Right lobe of liver (tissue), 6 donors: ENCODE measurements at regions not wholly inside any gene's neighbourhood (a gene's known extent, or its start where the extent isn't known, plus 50 kb on each side); places are given as distances from the start of the nearest gene placed in this dataset.

Source experiments
- ATAC-seq, 4 donors: fragments of 200-7000 bp; cut with Tn5 transposase; one replicate each; pipeline ENCODE4 v1.9.1; 2020; ENCODE audit warnings: mild to moderate bottlenecking in 4 of 4, moderate library complexity in 4 of 4
- DNase-seq, 3 donors: peaks; one replicate each; pipeline ENCODE4 v3.0.0-alpha.2; 2020
- H3K27ac ChIP-seq, 3 donors: fragments of 200-600 bp; one replicate each; pipeline ENCODE4 v1.8.0; 2022
- H3K27me3 ChIP-seq, 2 donors: fragments of 200-600 bp; one replicate each; pipeline ENCODE4 v1.8.0; 2022
- H3K36me3 ChIP-seq, 4 donors: fragments of 200-600 bp; sonication (generic) in 1 of 4; one replicate each; pipeline versions ENCODE4 v1.5.1 to v1.8.0; 2017 to 2022; ENCODE audit warnings: control low read depth in 1 of 4
- H3K4me1 ChIP-seq, 4 donors: fragments of 200-600 bp; sonication (generic) in 1 of 4; one replicate each; pipeline versions ENCODE4 v1.5.1 to v1.8.0; 2017 to 2022; ENCODE audit warnings: control low read depth in 1 of 4
- H3K4me3 ChIP-seq, 3 donors: fragments of 200-600 bp; one replicate each; pipeline ENCODE4 v1.8.0; 2022
- H3K9me3 ChIP-seq, 4 donors: fragments of 200-600 bp; sonication (generic) in 1 of 4; one replicate each; pipeline versions ENCODE4 v1.5.1 to v1.8.0; 2017 to 2022; ENCODE audit warnings: control low read depth in 1 of 4
- POLR2A ChIP-seq: fragments of 450-650 bp; IDR thresholded peaks from one replicate; pipeline ENCODE4 v1.6.1; 2017; ENCODE audit warnings: antibody characterized with exemption, mild to moderate bottlenecking
- WGBS: methylation state at CpG from one replicate; pipeline ENCODE4 v1.1.6; 2018; ENCODE audit warnings: low coverage, low lambda C conversion rate; ENCODE audit not compliant: insufficient coverage; ENCODE audit errors: missing lambda C conversion rate; 5-methylcytosine and 5-hydroxymethylcytosine counted together
- intact Hi-C, 2 donors: fragments of 100-400 bp; cut with DNase I; formaldehyde crosslinking; loops; one replicate each; pipeline versions ENCODE4 v1.11.2 to v1.14.1; 2022
- TF ChIP-seq, protein P1 (sequence below), 4 donors: fragments of 200-600 bp in 3 of 4; fragments of 450-650 bp in 1 of 4; IDR thresholded peaks; one replicate each; pipeline versions ENCODE4 v1.5.1 to v1.8.0; 2016 to 2022; ENCODE audit warnings: antibody characterized with exemption in 4 of 4, mild to moderate bottlenecking in 2 of 4
- donor health status: DM: no; HTN: yes; CAD: no.
- donor health status: DM: no; HTN: no; CAD: no.
- donor health status: DM: no; HTN: no; CAD: no.
- donor health status: DM: no; HTN: yes; CAD: no.
- donor health status: DM: no; HTN: yes; CAD: no.

DNA sequence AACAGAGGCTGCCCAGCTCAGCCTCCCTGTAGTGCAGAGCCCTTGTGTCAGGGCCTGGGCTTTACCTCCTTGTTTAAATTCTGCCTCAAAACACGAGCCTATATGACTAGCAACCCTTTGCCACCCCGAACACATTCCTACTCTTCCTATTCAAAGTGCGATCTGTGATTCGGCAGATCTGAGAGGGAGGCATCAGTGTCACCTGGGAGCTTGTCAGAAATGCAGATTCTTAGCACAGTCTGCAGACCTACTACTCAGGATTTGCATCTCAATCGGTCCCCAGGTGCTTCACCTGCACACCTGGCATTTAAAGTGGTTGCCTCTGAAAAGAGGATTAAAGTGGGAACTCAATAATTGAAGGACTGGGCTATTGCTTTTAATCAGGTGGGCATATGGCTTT, 273.2 kb upstream of the TOPAZ1 start:
- intact Hi-C loops, result no loop called here
- H3K27ac ChIP-seq, result no peak overlapping the region
- no peaks in the 10 kb centered on the region for H3K27me3 ChIP-seq
- no peak for DNase-seq
- no peaks in the 10 kb centered on the region for H3K9me3 ChIP-seq
- 31% methylated on average over 5 of the region's 5 CpGs for WGBS
- no peak for TF ChIP-seq POLR2A
- TF ChIP-seq, protein P1, sequence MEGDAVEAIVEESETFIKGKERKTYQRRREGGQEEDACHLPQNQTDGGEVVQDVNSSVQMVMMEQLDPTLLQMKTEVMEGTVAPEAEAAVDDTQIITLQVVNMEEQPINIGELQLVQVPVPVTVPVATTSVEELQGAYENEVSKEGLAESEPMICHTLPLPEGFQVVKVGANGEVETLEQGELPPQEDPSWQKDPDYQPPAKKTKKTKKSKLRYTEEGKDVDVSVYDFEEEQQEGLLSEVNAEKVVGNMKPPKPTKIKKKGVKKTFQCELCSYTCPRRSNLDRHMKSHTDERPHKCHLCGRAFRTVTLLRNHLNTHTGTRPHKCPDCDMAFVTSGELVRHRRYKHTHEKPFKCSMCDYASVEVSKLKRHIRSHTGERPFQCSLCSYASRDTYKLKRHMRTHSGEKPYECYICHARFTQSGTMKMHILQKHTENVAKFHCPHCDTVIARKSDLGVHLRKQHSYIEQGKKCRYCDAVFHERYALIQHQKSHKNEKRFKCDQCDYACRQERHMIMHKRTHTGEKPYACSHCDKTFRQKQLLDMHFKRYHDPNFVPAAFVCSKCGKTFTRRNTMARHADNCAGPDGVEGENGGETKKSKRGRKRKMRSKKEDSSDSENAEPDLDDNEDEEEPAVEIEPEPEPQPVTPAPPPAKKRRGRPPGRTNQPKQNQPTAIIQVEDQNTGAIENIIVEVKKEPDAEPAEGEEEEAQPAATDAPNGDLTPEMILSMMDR (IDR thresholded peaks at IDR 0.05), result no peak
- no peaks in the 10 kb centered on the region for H3K4me1 ChIP-seq
- no peaks in the 10 kb centered on the region for H3K36me3 ChIP-seq
- no peak overlapping the region for H3K4me3 ChIP-seq
- no peak for ATAC-seq

DNA sequence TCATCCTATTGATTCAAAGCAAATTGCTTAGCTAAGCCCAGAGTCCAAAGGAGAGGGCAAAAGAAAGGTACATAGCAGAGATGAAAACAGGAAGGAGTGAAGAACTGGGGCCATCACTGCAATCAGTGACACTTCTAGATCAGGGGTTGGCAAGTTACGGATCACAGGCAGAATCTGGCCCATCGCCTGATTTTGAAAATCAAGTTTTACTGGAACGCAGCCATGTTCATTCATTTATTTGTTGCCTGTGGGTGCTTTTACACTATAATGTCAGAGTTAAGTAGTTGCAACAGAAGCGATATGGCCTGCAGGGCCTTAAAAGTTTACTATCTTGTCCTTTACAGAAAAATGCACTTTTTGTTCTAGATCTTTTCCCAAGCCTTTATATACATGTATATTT, 271.7 kb upstream of the TOPAZ1 start:
- WGBS, result 65% methylated on average over 4 of the region's 4 CpGs
- ATAC-seq (no peak), DNase-seq (no peak)
- intact Hi-C loops, result no loop called here
- Histone ChIP-seq H3K27ac (no peak overlapping the region), H3K4me3 (no peak overlapping the region), H3K4me1 (no peaks in the 10 kb centered on the region), H3K9me3 (no peaks in the 10 kb centered on the region), H3K36me3 (no peaks in the 10 kb centered on the region), H3K27me3 (no peaks in the 10 kb centered on the region)
- TF ChIP-seq, protein P1 (IDR thresholded peaks at IDR 0.05), result no peak
- no peak for TF ChIP-seq POLR2A

DNA sequence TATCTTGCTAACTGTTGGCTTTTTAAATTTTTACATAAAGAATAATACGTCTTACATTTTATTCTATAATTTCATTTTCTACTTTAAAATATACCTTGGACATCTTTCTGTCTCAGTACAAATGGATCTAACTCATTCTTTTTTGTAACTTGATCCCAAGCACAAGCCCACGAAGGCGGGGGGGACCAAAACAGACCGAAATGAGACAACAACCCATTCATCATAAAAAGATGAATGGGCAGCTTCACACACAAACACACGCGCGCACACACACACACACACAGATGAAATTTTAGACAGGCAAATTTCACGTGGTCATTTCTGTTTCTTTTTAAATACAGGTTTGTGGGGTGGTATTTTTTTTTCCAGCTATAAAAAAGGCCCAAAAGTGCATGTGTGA, 271.3 kb upstream of the TOPAZ1 start:
- ATAC-seq, result no peak
- Histone ChIP-seq H3K36me3 (no peaks in the 10 kb centered on the region), H3K4me1 (no peaks in the 10 kb centered on the region), H3K4me3 (no peak overlapping the region), H3K27ac (no peak overlapping the region), H3K27me3 (no peaks in the 10 kb centered on the region), H3K9me3 (no peaks in the 10 kb centered on the region)
- intact Hi-C loops, result no loop called here
- no peak for TF ChIP-seq POLR2A
- TF ChIP-seq, protein P1 (IDR thresholded peaks at IDR 0.05), result no peak
- 80% methylated on average over 8 of the region's 8 CpGs for WGBS
- no peak for DNase-seq

DNA sequence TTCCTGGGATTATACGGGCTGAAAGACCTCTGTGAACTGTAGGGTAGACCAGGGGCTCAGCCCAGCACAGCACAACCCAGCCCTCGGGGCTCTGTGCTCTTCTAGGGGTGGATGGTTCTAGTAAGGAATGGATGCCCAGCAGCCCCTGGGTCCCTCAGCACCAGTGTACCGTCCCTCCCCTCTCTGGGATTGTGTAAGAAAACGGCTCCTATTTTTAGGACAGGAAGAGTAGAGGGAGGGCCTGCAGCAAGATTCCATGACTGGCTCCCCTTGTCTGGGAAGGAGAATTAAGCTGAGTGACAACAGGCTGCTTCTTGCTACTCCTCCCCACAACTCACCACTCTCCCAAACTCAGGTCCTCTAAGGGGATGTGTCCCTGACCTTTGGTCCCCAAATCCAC, 270.8 kb upstream of the TOPAZ1 start:
- ATAC-seq (no peak), DNase-seq (no peak)
- intact Hi-C loops, result no loop called here
- H3K4me3 ChIP-seq, result no peak overlapping the region
- WGBS, result 25% methylated on average over 1 of the region's 4 CpGs
- no peaks in the 10 kb centered on the region for H3K36me3 ChIP-seq
- no peaks in the 10 kb centered on the region for H3K27me3 ChIP-seq
- no peaks in the 10 kb centered on the region for H3K4me1 ChIP-seq
- TF ChIP-seq, protein P1 (IDR thresholded peaks at IDR 0.05), result no peak
- TF ChIP-seq POLR2A, result no peak
- H3K27ac ChIP-seq, result no peak overlapping the region
- H3K9me3 ChIP-seq, result no peaks in the 10 kb centered on the region

DNA sequence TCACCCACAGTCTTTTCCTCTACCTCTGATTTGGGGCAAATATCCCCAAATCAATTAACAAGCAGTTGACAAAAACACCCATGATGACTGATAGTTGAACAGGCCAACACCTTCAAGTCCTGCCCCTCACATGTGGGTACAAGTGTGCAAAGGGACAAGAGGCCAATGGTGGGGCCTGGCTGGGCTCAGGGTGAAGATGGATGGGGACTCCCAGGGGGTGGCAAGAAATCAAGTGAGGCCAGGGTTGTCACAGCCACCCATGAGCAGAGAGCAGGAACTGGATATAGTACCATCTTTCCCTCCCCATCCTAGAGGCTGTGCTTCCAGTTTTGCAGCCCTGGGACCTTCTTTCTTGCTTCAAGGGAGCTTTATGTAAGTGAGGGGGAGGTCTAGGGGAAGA, 270.2 kb upstream of the TOPAZ1 start:
- DNase-seq (no peak), ATAC-seq (peak in 1 of 4 donors; percentile 13)
- H3K4me1 ChIP-seq, result no peaks in the 10 kb centered on the region
- no peak overlapping the region for H3K4me3 ChIP-seq
- intact Hi-C loops, result no loop called here
- H3K27me3 ChIP-seq, result no peaks in the 10 kb centered on the region
- no peaks in the 10 kb centered on the region for H3K9me3 ChIP-seq
- no peak overlapping the region for H3K27ac ChIP-seq
- H3K36me3 ChIP-seq, result no peaks in the 10 kb centered on the region
- TF ChIP-seq POLR2A, result no peak
- TF ChIP-seq, protein P1 (IDR thresholded peaks at IDR 0.05), result no peak
